ENCODE measurements at regions not wholly inside any gene's neighbourhood (a gene's known extent, or its start where the extent isn't known, plus 50 kb on each side); places are given as distances from the start of the nearest gene placed in this dataset.

- Histone ChIP-seq H3K4me1 (ENCODE audit: insufficient read depth, insufficient read length) (no peaks in the 10 kb centered on the region), H3K27me3 (ENCODE audit: insufficient read depth, insufficient read length) (no peaks in the 10 kb centered on the region), H3K4me3 (ENCODE audit: insufficient read length, low read depth) (no peak overlapping the region), H3K9ac (ENCODE audit: insufficient read length, low read depth) (no peak overlapping the region), H3K36me3 (ENCODE audit: insufficient read depth, insufficient read length, low read length) (no peaks in the 10 kb centered on the region), H3K9me3 (ENCODE audit: insufficient read depth, low read length) (no peaks in the 10 kb centered on the region)
- no peak for DNase-seq (ENCODE audit: low read depth, low spot score)
- TF ChIP-seq ZNF274 (IDR thresholded peaks at IDR 0.05; ENCODE audit: low read depth, low read length) (no peak), SUZ12 (IDR thresholded peaks at IDR 0.05; ENCODE audit: extremely low read depth, insufficient read depth, insufficient read length) (no peak), YY1 (IDR thresholded peaks at IDR 0.05; ENCODE audit: insufficient read depth, insufficient read length) (no peak)
These were observed 186.7 kb upstream of the SLC38A2 start for GRCh38 chr12:46559311-46559710.

- Histone ChIP-seq H3K27me3 (ENCODE audit: insufficient read depth, insufficient read length) (no peaks in the 10 kb centered on the region), H3K9me3 (ENCODE audit: insufficient read depth, low read length) (no peaks in the 10 kb centered on the region), H3K36me3 (ENCODE audit: insufficient read depth, insufficient read length, low read length) (no peaks in the 10 kb centered on the region), H3K4me1 (ENCODE audit: insufficient read depth, insufficient read length) (no peaks in the 10 kb centered on the region), H3K9ac (ENCODE audit: insufficient read length, low read depth) (no peak overlapping the region), H3K4me3 (ENCODE audit: insufficient read length, low read depth) (no peak overlapping the region)
- TF ChIP-seq YY1 (IDR thresholded peaks at IDR 0.05; ENCODE audit: insufficient read depth, insufficient read length) (no peak), SUZ12 (IDR thresholded peaks at IDR 0.05; ENCODE audit: extremely low read depth, insufficient read depth, insufficient read length) (no peak), ZNF274 (IDR thresholded peaks at IDR 0.05; ENCODE audit: low read depth, low read length) (no peak)
- DNase-seq (ENCODE audit: low read depth, low spot score) = no peak
These were observed 186.1 kb upstream of the SLC38A2 start for GRCh38 chr12:46558677-46559076.

GRCh38 chr12:46557539-46558373 lies 185.2 kb upstream of the SLC38A2 start:
- Histone ChIP-seq H3K9ac (ENCODE audit: insufficient read length, low read depth) (no peak overlapping the region), H3K4me3 (ENCODE audit: insufficient read length, low read depth) (no peak overlapping the region), H3K9me3 (ENCODE audit: insufficient read depth, low read length) (no peaks in the 10 kb centered on the region), H3K4me1 (ENCODE audit: insufficient read depth, insufficient read length) (no peaks in the 10 kb centered on the region), H3K36me3 (ENCODE audit: insufficient read depth, insufficient read length, low read length) (no peaks in the 10 kb centered on the region), H3K27me3 (ENCODE audit: insufficient read depth, insufficient read length) (no peaks in the 10 kb centered on the region)
- no peak for TF ChIP-seq ZNF274 (IDR thresholded peaks at IDR 0.05; ENCODE audit: low read depth, low read length)
- TF ChIP-seq YY1 (IDR thresholded peaks at IDR 0.05; ENCODE audit: insufficient read depth, insufficient read length) = no peak
- no peak for TF ChIP-seq SUZ12 (IDR thresholded peaks at IDR 0.05; ENCODE audit: extremely low read depth, insufficient read depth, insufficient read length)
- no peak for DNase-seq (ENCODE audit: low read depth, low spot score)

GRCh38 chr12:46556819-46557524 lies 184.4 kb upstream of the SLC38A2 start:
- Histone ChIP-seq H3K36me3 (ENCODE audit: insufficient read depth, insufficient read length, low read length) (no peaks in the 10 kb centered on the region), H3K4me1 (ENCODE audit: insufficient read depth, insufficient read length) (no peaks in the 10 kb centered on the region), H3K9me3 (ENCODE audit: insufficient read depth, low read length) (no peaks in the 10 kb centered on the region), H3K27me3 (ENCODE audit: insufficient read depth, insufficient read length) (no peaks in the 10 kb centered on the region), H3K4me3 (ENCODE audit: insufficient read length, low read depth) (no peak overlapping the region), H3K9ac (ENCODE audit: insufficient read length, low read depth) (no peak overlapping the region)
- no peak for TF ChIP-seq YY1 (IDR thresholded peaks at IDR 0.05; ENCODE audit: insufficient read depth, insufficient read length)
- TF ChIP-seq ZNF274 (IDR thresholded peaks at IDR 0.05; ENCODE audit: low read depth, low read length) = no peak
- no peak for TF ChIP-seq SUZ12 (IDR thresholded peaks at IDR 0.05; ENCODE audit: extremely low read depth, insufficient read depth, insufficient read length)
- DNase-seq (ENCODE audit: low read depth, low spot score) = no peak

- H3K4me1 ChIP-seq (ENCODE audit: insufficient read depth, insufficient read length) = no peaks in the 10 kb centered on the region
- H3K9me3 ChIP-seq (ENCODE audit: insufficient read depth, low read length) = no peaks in the 10 kb centered on the region
- no peak for DNase-seq (ENCODE audit: low read depth, low spot score)
- H3K9ac ChIP-seq (ENCODE audit: insufficient read length, low read depth) = no peak overlapping the region
- H3K36me3 ChIP-seq (ENCODE audit: insufficient read depth, insufficient read length, low read length) = no peaks in the 10 kb centered on the region
- TF ChIP-seq SUZ12 (IDR thresholded peaks at IDR 0.05; ENCODE audit: extremely low read depth, insufficient read depth, insufficient read length) (no peak), ZNF274 (IDR thresholded peaks at IDR 0.05; ENCODE audit: low read depth, low read length) (no peak), YY1 (IDR thresholded peaks at IDR 0.05; ENCODE audit: insufficient read depth, insufficient read length) (no peak)
- no peak overlapping the region for H3K4me3 ChIP-seq (ENCODE audit: insufficient read length, low read depth)
- H3K27me3 ChIP-seq (ENCODE audit: insufficient read depth, insufficient read length) = no peaks in the 10 kb centered on the region
These were observed 183.6 kb upstream of the SLC38A2 start for GRCh38 chr12:46556105-46556559.

GRCh38 chr12:46555406-46555852 lies 182.9 kb upstream of the SLC38A2 start:
- no peaks in the 10 kb centered on the region for H3K27me3 ChIP-seq (ENCODE audit: insufficient read depth, insufficient read length)
- no peak overlapping the region for H3K4me3 ChIP-seq (ENCODE audit: insufficient read length, low read depth)
- H3K4me1 ChIP-seq (ENCODE audit: insufficient read depth, insufficient read length) = no peaks in the 10 kb centered on the region
- TF ChIP-seq ZNF274 (IDR thresholded peaks at IDR 0.05; ENCODE audit: low read depth, low read length) (no peak), YY1 (IDR thresholded peaks at IDR 0.05; ENCODE audit: insufficient read depth, insufficient read length) (no peak), SUZ12 (IDR thresholded peaks at IDR 0.05; ENCODE audit: extremely low read depth, insufficient read depth, insufficient read length) (no peak)
- no peak overlapping the region for H3K9ac ChIP-seq (ENCODE audit: insufficient read length, low read depth)
- no peaks in the 10 kb centered on the region for H3K9me3 ChIP-seq (ENCODE audit: insufficient read depth, low read length)
- DNase-seq (ENCODE audit: low read depth, low spot score) = no peak
- H3K36me3 ChIP-seq (ENCODE audit: insufficient read depth, insufficient read length, low read length) = no peaks in the 10 kb centered on the region

- no peak for DNase-seq (ENCODE audit: low read depth, low spot score)
- Histone ChIP-seq H3K9ac (ENCODE audit: insufficient read length, low read depth) (no peak overlapping the region), H3K4me3 (ENCODE audit: insufficient read length, low read depth) (no peak overlapping the region), H3K36me3 (ENCODE audit: insufficient read depth, insufficient read length, low read length) (no peaks in the 10 kb centered on the region), H3K4me1 (ENCODE audit: insufficient read depth, insufficient read length) (no peaks in the 10 kb centered on the region), H3K9me3 (ENCODE audit: insufficient read depth, low read length) (no peaks in the 10 kb centered on the region), H3K27me3 (ENCODE audit: insufficient read depth, insufficient read length) (no peaks in the 10 kb centered on the region)
- TF ChIP-seq YY1 (IDR thresholded peaks at IDR 0.05; ENCODE audit: insufficient read depth, insufficient read length) = no peak
- TF ChIP-seq ZNF274 (IDR thresholded peaks at IDR 0.05; ENCODE audit: low read depth, low read length) = no peak
- TF ChIP-seq SUZ12 (IDR thresholded peaks at IDR 0.05; ENCODE audit: extremely low read depth, insufficient read depth, insufficient read length) = no peak
These were observed 181.9 kb upstream of the SLC38A2 start for GRCh38 chr12:46554460-46554859.

Measured in NT2/D1 (cell line).